ENCODE measurements at regions not wholly inside any gene's neighbourhood (a gene's known extent, or its start where the extent isn't known, plus 50 kb on each side); places are given as distances from the start of the nearest gene placed in this dataset.

GRCh38 chr6:119562168-119562567, 212.6 kb upstream of the MAN1A1 start:
- no peak for TF ChIP-seq CTCF (IDR thresholded peaks at IDR 0.05; ENCODE audit: low read depth, low read length, missing control alignments)
- DNase-seq (ENCODE audit: low read depth) = no peak
- H3K4me3 ChIP-seq (ENCODE audit: low read depth, low read length) = no peak overlapping the region

- H3K4me3 ChIP-seq (ENCODE audit: low read depth, low read length) = no peak overlapping the region
- no peak for DNase-seq (ENCODE audit: low read depth)
- TF ChIP-seq CTCF (IDR thresholded peaks at IDR 0.05; ENCODE audit: low read depth, low read length, missing control alignments) = no peak
These were observed 210.0 kb upstream of the MAN1A1 start for GRCh38 chr6:119559586-119559985.

GRCh38 chr6:119557239-119557638, 207.7 kb upstream of the MAN1A1 start:
- no peak for DNase-seq (ENCODE audit: low read depth)
- TF ChIP-seq CTCF (IDR thresholded peaks at IDR 0.05; ENCODE audit: low read depth, low read length, missing control alignments) = no peak
- no peak overlapping the region for H3K4me3 ChIP-seq (ENCODE audit: low read depth, low read length)

- TF ChIP-seq CTCF (IDR thresholded peaks at IDR 0.05; ENCODE audit: low read depth, low read length, missing control alignments) = no peak
- H3K4me3 ChIP-seq (ENCODE audit: low read depth, low read length) = no peak overlapping the region
- no peak for DNase-seq (ENCODE audit: low read depth)
These were observed 202.5 kb upstream of the MAN1A1 start for GRCh38 chr6:119552021-119552420.

GRCh38 chr6:119547024-119547423, 197.5 kb upstream of the MAN1A1 start:
- no peak for DNase-seq (ENCODE audit: low read depth)
- no peak for TF ChIP-seq CTCF (IDR thresholded peaks at IDR 0.05; ENCODE audit: low read depth, low read length, missing control alignments)
- H3K4me3 ChIP-seq (ENCODE audit: low read depth, low read length) = no peak overlapping the region

- no peak overlapping the region for H3K4me3 ChIP-seq (ENCODE audit: low read depth, low read length)
- no peak for TF ChIP-seq CTCF (IDR thresholded peaks at IDR 0.05; ENCODE audit: low read depth, low read length, missing control alignments)
These were observed 195.7 kb upstream of the MAN1A1 start for GRCh38 chr6:119545245-119545644.

GRCh38 chr6:119544325-119545175, 195.0 kb upstream of the MAN1A1 start:
- no peak overlapping the region for H3K4me3 ChIP-seq (ENCODE audit: low read depth, low read length)
- no peak for TF ChIP-seq CTCF (IDR thresholded peaks at IDR 0.05; ENCODE audit: low read depth, low read length, missing control alignments)
- DNase-seq (ENCODE audit: low read depth) = no peak

More at GRCh38 chr6:119545245-119545644, 195.7 kb upstream of the MAN1A1 start:
- DNase-seq (ENCODE audit: low read depth) = no peak
